GM13976 (cell line): ENCODE measurements at regions not wholly inside any gene's neighbourhood (a gene's known extent, or its start where the extent isn't known, plus 50 kb on each side); places are given as distances from the start of the nearest gene placed in this dataset.

Source experiments
- DNase-seq: peaks from one replicate; pipeline ENCODE4 v3.0.0; 2012; ENCODE audit warnings: low spot score
- in situ Hi-C: fragments of 300-500 bp; cut with MboI; formaldehyde crosslinking; loops from one replicate; pipeline ENCODE4 v1.12.0; 2022; ENCODE audit warnings: low sequenced_read_pairs, mixed read lengths, inconsistent platforms; ENCODE audit not compliant: unreplicated experiment
- TF ChIP-seq, protein P1 (sequence below): IDR thresholded peaks from 2 replicates; pipeline ENCODE4 v1.5.1; 2012; ENCODE audit warnings: borderline replicate concordance, mild to moderate bottlenecking; ENCODE audit not compliant: insufficient read depth; ENCODE audit errors: extremely low read depth, missing control alignments, control extremely low read depth

DNA sequence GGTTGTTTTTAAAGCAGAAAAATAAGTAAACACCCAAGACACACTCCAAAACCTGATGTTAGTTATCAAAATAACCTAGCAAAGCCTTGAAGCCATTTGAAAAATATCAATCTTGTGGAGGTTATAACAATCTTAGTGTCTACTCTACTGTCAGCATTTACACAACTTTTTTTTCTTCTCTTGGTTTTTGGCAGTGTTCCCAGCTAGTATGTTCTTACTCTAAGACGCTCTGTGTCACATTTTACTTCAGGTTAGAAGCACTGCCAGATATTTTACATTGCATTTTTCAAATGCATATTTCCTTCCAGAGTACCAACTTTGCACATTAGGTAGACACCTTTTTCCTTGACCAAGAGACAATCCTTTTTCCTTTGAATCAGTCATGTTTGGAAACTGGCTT, 114.0 kb upstream of the INPP4B start:
- TF ChIP-seq, protein P1, sequence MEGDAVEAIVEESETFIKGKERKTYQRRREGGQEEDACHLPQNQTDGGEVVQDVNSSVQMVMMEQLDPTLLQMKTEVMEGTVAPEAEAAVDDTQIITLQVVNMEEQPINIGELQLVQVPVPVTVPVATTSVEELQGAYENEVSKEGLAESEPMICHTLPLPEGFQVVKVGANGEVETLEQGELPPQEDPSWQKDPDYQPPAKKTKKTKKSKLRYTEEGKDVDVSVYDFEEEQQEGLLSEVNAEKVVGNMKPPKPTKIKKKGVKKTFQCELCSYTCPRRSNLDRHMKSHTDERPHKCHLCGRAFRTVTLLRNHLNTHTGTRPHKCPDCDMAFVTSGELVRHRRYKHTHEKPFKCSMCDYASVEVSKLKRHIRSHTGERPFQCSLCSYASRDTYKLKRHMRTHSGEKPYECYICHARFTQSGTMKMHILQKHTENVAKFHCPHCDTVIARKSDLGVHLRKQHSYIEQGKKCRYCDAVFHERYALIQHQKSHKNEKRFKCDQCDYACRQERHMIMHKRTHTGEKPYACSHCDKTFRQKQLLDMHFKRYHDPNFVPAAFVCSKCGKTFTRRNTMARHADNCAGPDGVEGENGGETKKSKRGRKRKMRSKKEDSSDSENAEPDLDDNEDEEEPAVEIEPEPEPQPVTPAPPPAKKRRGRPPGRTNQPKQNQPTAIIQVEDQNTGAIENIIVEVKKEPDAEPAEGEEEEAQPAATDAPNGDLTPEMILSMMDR: no peak
- no peak for DNase-seq
- in situ Hi-C loops: no loop called here

DNA sequence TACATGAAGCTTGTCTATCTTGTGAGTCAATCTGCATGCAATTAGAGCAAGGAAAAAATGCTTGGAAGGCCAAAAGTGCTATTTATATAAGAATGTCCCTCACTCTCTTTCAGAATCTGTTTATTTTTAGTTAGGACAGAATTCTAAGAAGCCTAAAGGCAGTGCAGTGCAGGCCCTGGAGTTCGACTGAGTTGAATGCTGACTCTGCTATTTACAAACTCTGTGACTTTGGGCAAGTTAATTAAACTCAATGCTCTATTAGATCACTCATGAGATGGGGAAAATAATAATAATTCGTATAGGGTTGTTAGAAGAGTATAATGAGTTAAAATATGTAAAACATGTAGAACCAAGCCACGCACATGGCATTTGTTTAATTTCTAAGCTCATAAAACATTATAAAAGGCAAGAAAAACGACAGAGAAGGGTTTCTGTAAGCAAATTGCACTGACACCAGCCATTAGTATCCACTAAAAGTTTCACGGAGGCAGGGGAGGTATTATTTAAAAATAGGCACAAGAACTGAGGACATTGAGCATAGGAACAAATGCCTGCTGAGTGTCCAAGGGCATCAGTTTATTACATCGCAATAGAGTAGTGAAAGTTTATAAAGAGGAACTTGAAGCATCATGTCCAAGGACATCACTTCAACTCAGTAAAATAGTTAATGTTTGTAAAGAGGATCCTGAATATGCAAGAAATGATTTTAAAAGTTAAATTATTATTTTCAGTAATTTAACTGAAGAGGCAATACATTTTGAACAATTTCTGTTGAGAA, 115.0 kb upstream of the INPP4B start:
- TF ChIP-seq, protein P1: no peak
- in situ Hi-C loops: no loop called here
- DNase-seq: no peak

DNA sequence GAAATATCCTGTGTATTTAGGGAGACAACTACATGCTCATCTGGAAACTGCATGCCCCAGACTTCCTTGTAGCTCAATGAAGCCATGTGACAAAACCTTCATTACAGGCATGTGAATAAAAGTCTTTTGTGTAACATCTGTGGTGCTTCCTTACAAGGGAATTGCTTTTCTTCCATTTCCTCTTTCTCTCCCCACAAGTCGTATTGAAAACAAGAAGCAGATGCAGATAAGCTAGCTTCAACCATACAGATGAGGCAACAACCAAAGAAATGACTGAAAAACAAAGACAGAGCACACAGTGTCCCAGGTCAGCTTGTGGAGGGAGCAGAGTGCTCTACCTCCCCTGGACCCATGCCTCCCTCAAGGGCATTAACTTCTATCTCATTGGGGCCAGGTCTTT, 115.8 kb upstream of the INPP4B start:
- in situ Hi-C loops: no loop called here

DNA sequence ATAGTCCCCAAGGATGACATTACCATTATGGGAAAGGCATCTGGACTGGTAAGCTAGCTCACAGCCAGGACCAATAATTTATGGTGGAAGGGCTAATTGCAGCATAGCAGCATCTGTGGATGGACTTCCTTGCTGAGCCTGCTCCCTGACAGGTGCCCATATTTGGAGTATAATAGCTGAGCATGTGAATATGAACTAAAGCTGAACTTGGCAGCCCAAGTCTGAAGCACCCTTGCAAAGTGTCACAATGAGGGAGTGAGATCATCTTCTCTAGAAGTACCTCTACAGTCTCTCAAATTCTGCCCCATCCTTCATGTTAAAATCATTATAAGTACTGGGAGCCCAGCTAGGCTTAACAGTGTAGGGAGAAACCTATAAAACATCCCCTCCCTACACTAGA, 128.2 kb upstream of the INPP4B start:
- TF ChIP-seq, protein P1: no peak
- no peak for DNase-seq
- in situ Hi-C loops: no loop called here

More for the DNA sequence above, 115.8 kb upstream of the INPP4B start:
- peak; percentile 6 for DNase-seq
- TF ChIP-seq, protein P1: no peak

DNA sequence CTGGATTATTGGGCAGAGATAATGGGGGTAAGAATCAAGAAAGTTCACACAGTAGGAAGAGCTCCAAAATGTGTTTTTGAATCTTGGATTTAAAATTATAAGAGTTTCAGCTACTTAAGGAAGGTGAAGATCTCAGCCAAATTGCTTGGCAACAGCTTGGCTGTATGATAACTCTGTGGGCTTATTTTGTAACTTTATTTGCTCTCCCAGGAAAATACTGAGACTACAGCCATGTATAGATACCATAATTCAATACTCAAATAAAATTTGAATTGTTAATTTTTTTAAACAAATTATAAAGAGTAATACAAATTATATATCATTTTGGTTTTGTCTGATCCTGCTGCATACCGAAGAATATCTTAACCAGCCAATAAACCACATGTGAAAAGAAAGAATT, 129.5 kb upstream of the INPP4B start:
- no peak for DNase-seq
- TF ChIP-seq, protein P1: no peak
- in situ Hi-C loops: no loop called here

DNA sequence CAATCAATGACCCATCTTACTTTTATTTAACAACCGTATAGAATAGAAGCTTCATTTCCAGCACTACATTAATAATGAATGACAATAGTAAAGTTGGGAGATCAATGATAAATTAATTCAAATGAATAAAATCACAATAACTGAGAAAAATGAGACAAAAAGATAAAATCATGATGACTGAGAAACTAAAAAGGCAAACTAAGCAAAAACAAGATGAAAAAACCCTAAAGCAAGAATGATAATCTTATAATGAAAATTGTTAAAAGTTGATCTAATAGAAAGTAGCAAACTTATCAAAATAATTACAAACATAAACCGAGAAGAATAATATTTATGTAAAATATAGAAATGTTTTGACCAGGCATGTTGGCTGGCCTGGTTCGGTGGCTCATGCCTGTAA, 130.4 kb upstream of the INPP4B start:
- in situ Hi-C loops: no loop called here
- TF ChIP-seq, protein P1: no peak
- no peak for DNase-seq
